ENCODE measurements at regions not wholly inside any gene's neighbourhood (a gene's known extent, or its start where the extent isn't known, plus 50 kb on each side); places are given as distances from the start of the nearest gene placed in this dataset.

DNA sequence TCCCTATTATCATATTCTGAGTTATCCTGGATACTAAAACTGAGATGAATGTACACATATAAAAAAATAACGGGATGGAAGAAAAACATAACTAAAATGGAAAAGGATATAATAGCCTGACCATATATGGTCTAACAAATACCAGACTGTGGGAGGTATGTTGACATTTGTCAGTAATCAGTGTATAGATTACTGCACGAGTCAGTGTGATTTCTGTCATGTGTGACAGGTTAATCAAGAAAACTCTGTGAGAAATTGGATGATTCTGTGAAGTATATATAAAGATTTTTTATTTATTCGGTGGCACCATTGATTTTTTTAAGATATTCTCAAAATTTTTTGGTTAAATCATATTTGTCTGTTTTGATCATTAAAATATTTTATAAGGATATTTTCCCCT is 547.3 kb upstream of the B3GALT2 start:
- DNase-seq (ENCODE audit: low read depth), result no peak
- TF ChIP-seq, protein P1, sequence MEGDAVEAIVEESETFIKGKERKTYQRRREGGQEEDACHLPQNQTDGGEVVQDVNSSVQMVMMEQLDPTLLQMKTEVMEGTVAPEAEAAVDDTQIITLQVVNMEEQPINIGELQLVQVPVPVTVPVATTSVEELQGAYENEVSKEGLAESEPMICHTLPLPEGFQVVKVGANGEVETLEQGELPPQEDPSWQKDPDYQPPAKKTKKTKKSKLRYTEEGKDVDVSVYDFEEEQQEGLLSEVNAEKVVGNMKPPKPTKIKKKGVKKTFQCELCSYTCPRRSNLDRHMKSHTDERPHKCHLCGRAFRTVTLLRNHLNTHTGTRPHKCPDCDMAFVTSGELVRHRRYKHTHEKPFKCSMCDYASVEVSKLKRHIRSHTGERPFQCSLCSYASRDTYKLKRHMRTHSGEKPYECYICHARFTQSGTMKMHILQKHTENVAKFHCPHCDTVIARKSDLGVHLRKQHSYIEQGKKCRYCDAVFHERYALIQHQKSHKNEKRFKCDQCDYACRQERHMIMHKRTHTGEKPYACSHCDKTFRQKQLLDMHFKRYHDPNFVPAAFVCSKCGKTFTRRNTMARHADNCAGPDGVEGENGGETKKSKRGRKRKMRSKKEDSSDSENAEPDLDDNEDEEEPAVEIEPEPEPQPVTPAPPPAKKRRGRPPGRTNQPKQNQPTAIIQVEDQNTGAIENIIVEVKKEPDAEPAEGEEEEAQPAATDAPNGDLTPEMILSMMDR (IDR thresholded peaks at IDR 0.05; ENCODE audit: insufficient read depth, low read length), result no peak
- H3K4me3 ChIP-seq (ENCODE audit: low read depth, low read length), result no peak overlapping the region

DNA sequence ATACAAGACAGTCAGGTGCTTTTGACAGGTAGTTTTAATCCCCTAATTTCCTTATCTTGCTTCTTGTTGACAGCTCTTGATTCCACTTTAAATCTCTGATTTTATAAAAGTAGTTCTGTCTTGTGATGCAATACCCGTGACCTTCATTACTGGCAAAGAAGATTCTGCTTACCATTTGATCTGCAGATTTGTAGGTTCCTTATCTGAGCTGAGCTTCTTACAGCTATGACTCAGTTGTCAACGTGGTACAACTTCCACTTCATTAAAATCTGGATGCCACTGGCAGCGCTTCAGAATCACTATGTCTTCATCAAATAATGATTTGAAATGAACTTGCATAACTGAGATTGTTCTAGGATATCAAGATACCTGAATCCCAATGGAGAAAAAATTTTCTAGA is 543.6 kb upstream of the B3GALT2 start:
- TF ChIP-seq, protein P1 (IDR thresholded peaks at IDR 0.05; ENCODE audit: insufficient read depth, low read length), result no peak
- H3K4me3 ChIP-seq (ENCODE audit: low read depth, low read length), result no peak overlapping the region
- DNase-seq (ENCODE audit: low read depth), result peak; percentile 24

DNA sequence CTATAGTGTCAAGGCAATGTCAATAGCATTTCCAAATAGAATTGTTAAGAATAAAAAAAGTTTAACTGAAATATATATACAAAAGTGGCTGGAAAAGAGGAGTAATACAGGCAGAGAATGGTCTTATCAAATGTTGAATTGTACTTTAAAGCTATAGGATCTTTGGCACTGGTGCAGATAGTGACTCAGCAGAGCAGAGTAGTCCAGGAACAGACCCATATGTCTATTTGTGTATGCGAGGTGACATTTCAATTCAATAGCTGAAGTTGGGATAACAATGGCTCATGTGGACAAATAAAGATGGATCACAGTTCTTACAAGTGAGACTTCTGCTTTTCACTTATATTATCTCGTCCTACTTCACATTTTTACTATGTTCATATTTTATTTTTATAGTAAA is 543.0 kb upstream of the B3GALT2 start:
- H3K4me3 ChIP-seq (ENCODE audit: low read depth, low read length), result no peak overlapping the region
- no peak for DNase-seq (ENCODE audit: low read depth)
- TF ChIP-seq, protein P1 (IDR thresholded peaks at IDR 0.05; ENCODE audit: insufficient read depth, low read length), result no peak

DNA sequence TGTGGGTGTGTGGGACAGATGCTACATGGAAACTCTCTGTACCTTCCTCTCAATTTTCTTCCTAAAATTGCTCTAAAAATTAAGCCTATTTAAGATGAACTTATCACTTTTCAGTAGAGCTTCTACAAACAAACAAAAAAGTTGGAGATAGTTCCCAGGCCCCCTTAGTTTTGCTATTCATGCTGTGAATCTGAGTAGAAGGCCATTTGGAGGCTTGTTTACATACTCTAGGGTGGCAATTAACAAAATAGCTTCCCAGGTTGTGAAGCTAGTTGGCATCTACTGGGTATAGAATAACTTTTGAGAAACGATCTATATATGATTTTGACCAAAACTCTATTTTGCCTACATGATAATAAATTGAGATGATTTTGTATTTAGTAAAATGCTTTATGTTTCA is 541.4 kb upstream of the B3GALT2 start:
- no peak overlapping the region for H3K4me3 ChIP-seq (ENCODE audit: low read depth, low read length)
- DNase-seq (ENCODE audit: low read depth), result no peak
- TF ChIP-seq, protein P1 (IDR thresholded peaks at IDR 0.05; ENCODE audit: insufficient read depth, low read length), result no peak

DNA sequence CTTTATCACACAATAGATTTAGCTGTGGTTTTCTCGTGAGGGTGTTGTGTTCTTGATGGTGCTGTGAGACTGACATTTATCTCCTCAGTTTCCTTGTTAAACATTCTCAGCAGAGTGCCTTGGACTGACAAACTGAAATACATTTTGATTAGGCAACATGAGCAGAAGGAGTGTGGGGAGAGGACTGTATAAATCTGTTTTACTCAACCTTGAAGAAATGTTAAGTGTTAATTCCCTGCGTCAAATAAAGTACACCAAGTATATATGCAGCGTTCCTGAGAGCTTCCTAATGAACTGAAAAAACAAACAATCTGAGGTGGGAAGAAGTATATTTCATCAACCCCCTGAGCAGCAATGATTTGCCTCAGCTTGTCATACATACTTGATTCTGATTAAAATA is 540.3 kb upstream of the B3GALT2 start:
- TF ChIP-seq, protein P1 (IDR thresholded peaks at IDR 0.05; ENCODE audit: insufficient read depth, low read length), result no peak
- no peak overlapping the region for H3K4me3 ChIP-seq (ENCODE audit: low read depth, low read length)
- DNase-seq (ENCODE audit: low read depth), result no peak

DNA sequence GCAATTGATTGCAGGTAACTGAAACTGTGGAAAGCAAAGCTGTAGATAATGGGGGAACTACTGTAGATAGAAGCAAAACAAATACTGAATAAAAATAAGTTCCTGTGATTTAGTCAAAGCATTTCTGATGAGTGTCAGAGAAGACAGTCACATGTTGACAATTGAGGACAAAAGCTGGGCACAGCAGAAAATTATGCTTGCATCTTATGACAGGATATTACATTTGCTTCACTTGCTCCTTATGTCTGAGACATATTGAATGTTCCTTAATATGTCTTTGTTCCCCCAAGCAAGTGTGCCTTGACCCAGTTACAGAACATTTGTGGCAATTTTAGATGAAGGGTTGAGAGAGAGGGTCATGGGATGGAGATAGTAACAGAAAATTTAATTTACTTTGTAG is 526.0 kb upstream of the B3GALT2 start:
- TF ChIP-seq, protein P1 (IDR thresholded peaks at IDR 0.05; ENCODE audit: insufficient read depth, low read length), result no peak
- H3K4me3 ChIP-seq (ENCODE audit: low read depth, low read length), result no peak overlapping the region
- DNase-seq (ENCODE audit: low read depth), result no peak

DNA sequence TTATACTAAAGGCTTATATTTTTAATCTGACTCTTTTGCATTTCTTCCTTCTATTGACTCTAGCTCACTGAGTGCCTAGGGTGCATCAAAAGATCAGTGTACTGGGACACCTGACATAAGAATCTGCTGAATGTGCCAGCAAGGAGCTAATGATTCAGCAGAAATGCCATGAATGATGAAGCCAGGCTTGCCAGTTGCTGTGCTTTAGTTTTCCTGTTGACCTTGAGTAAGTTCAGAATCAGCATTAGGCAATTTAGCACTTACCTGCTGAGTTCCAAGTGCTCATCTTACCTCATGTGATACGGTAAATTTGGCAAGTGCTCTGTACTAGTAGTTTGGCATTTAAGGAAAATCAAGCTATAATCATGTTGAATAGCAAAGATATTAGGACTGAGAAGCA is 523.2 kb upstream of the B3GALT2 start:
- no peak for DNase-seq (ENCODE audit: low read depth)
- TF ChIP-seq, protein P1 (IDR thresholded peaks at IDR 0.05; ENCODE audit: insufficient read depth, low read length), result no peak
- H3K4me3 ChIP-seq (ENCODE audit: low read depth, low read length), result no peak overlapping the region
